ENCODE measurements at regions not wholly inside any gene's neighbourhood (a gene's known extent, or its start where the extent isn't known, plus 50 kb on each side); places are given as distances from the start of the nearest gene placed in this dataset.

DNA sequence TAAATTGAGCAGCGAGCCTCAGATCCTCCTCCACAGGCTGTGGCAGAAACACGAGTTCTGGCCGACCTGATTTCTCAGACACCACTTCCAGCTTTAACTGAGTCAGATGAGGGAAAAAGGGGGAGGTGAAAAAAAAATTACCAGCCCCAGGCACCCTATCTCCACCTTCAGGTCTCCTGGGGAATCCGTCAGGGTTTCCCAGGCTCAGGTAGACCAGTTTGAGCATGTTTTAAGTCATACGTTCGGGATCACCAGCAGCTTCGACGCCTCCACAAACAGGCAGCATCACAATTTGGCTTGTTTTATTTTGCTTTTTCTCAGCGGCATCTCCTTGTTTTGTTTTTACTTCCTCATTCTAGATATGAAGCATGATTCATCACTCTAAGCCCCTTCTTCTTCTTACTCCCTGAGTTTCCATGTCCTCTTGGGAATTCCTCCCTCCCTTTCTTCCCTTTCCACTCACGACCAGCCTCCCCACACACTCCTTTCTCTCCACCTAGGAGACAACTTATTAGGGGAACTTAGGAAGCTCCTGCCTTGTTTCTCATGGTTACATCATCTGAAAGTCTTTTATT lies 190.1 kb downstream of the ZNF621 start:
- TF ChIP-seq POLR2A (IDR thresholded peaks at IDR 0.05; ENCODE audit: control extremely low read depth in 1 of 2, low read depth in 2 of 2, low read length in 2 of 2), result no peak
- TF ChIP-seq FOSL1 (IDR thresholded peaks at IDR 0.05; ENCODE audit: insufficient read depth, low read depth, low read length), result no peak
- TF ChIP-seq SP1 (IDR thresholded peaks at IDR 0.05; ENCODE audit: low read depth, low read length), result no peak
- no peak for TF ChIP-seq ZNF274 (IDR thresholded peaks at IDR 0.05; ENCODE audit: borderline replicate concordance, extremely low read depth, low read length)
- TF ChIP-seq, protein P1, sequence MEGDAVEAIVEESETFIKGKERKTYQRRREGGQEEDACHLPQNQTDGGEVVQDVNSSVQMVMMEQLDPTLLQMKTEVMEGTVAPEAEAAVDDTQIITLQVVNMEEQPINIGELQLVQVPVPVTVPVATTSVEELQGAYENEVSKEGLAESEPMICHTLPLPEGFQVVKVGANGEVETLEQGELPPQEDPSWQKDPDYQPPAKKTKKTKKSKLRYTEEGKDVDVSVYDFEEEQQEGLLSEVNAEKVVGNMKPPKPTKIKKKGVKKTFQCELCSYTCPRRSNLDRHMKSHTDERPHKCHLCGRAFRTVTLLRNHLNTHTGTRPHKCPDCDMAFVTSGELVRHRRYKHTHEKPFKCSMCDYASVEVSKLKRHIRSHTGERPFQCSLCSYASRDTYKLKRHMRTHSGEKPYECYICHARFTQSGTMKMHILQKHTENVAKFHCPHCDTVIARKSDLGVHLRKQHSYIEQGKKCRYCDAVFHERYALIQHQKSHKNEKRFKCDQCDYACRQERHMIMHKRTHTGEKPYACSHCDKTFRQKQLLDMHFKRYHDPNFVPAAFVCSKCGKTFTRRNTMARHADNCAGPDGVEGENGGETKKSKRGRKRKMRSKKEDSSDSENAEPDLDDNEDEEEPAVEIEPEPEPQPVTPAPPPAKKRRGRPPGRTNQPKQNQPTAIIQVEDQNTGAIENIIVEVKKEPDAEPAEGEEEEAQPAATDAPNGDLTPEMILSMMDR (IDR thresholded peaks at IDR 0.05; ENCODE audit: control extremely low read depth in 1 of 3, insufficient read depth in 1 of 3, low read depth in 1 of 3, low read length in 3 of 3), result peak in 1 of 3 experiments; percentile 18; a peak in 1 of 4 replicates
- no peak for TF ChIP-seq SIN3A (conservative IDR thresholded peaks at IDR 0.05 in 1 of 2, IDR thresholded peaks at IDR 0.05 in 1 of 2; ENCODE audit: low read depth in 1 of 2, low read length in 2 of 2)
